ENCODE measurements at regions not wholly inside any gene's neighbourhood (a gene's known extent, or its start where the extent isn't known, plus 50 kb on each side); places are given as distances from the start of the nearest gene placed in this dataset.
"Not testable (repeated sequence)": the region's sequence is repeated elsewhere in the genome, so short reads cannot be mapped to it uniquely, and the experiment has no call there.

DNA sequence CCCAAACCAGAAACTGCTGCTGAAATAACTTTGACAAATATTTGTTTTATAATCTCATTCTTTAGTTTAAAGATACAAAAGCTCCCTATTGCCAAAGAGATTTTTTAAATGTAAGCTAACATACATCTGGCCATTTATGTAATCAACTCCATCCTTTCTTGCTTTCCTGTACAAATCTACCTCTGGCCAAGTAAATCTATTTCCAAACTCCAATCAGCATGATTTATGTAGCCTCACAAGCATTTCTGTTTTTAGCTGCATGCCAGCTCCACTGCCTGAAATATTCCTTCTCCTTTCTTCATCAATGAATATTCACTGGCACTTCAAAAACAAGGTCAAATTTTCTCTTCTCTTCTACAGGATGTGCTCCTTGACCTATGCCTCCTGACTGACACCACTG lies 80.0 kb downstream of the SHOX2 start:
- Histone ChIP-seq H3K18ac (ENCODE audit: low read depth in 1 of 2, low read length in 2 of 2) (no peak overlapping the region), H3K4me1 (ENCODE audit: control insufficient read depth, insufficient read depth, low read depth, low read length) (no peaks in the 10 kb centered on the region), H3K14ac (ENCODE audit: low read length in 2 of 2) (no peak overlapping the region)

DNA sequence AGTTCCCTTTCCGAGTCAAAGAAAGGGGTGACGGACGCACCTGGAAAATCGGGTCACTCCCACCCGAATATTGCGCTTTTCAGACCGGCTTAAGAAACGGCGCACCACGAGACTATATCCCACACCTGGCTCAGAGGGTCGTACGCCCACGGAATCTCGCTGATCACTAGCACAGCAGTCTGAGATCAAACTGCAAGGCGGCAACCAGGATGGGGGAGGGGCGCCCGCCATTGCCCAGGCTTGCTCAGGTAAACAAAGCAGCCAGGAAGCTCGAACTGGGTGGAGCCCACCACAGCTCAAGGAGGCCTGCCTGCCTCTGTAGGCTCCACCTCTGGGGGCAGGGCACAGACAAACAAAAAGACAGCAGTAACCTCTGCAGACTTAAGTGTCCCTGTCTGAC lies 86.3 kb downstream of the SHOX2 start:
- H3K4me2 ChIP-seq (ENCODE audit: low read length, poor library complexity, severe bottlenecking); H2AFZ ChIP-seq (ENCODE audit: low read depth, low read length); H3K18ac ChIP-seq (ENCODE audit: low read depth in 1 of 2, low read length in 2 of 2); H2AK5ac ChIP-seq (ENCODE audit: low read length, severe bottlenecking); H3K79me1 ChIP-seq (replicated peaks; ENCODE audit: low read length, poor library complexity, severe bottlenecking); H3K4ac ChIP-seq (ENCODE audit: low read depth in 1 of 2, low read length in 2 of 2); H3K36me3 ChIP-seq (ENCODE audit: control insufficient read depth in 1 of 2, insufficient read depth in 2 of 2, low read depth in 1 of 2, low read length in 2 of 2); H3K14ac ChIP-seq (ENCODE audit: low read length in 2 of 2); H2BK15ac ChIP-seq (ENCODE audit: low read depth, poor library complexity, severe bottlenecking); H2BK12ac ChIP-seq (ENCODE audit: low read length in 2 of 2); H4K91ac ChIP-seq (ENCODE audit: low read length); H4K8ac ChIP-seq (ENCODE audit: low read length); H2BK120ac ChIP-seq (ENCODE audit: low read depth, low read length); H2BK5ac ChIP-seq (ENCODE audit: low read depth, low read length, poor library complexity, severe bottlenecking); H3K4me1 ChIP-seq (ENCODE audit: control insufficient read depth, insufficient read depth, low read depth, low read length); H3K27me3 ChIP-seq (ENCODE audit: control insufficient read depth in 1 of 2, insufficient read depth in 1 of 2, low read length in 2 of 2); H3K9ac ChIP-seq (ENCODE audit: low read length); H3K23ac ChIP-seq (ENCODE audit: low read length in 2 of 2); H3K4me3 ChIP-seq (ENCODE audit: insufficient read depth in 1 of 2, low read depth in 1 of 2, low read length in 2 of 2); DNase-seq; H3K27ac ChIP-seq (ENCODE audit: low read length, poor library complexity, severe bottlenecking): not testable (repeated sequence)
- 68% methylated on average over 5 of the region's 18 CpGs for WGBS
- H3K9me3 ChIP-seq (ENCODE audit: control insufficient read depth, low read length) = peaks cover 22% of the 10 kb centered on the region

More for the DNA sequence above, 80.0 kb downstream of the SHOX2 start:
- no peak overlapping the region for H4K91ac ChIP-seq (ENCODE audit: low read length)
- H3K27me3 ChIP-seq (ENCODE audit: control insufficient read depth in 1 of 2, insufficient read depth in 1 of 2, low read length in 2 of 2) = no peaks in the 10 kb centered on the region
- no peaks in the 10 kb centered on the region for H3K79me1 ChIP-seq (replicated peaks; ENCODE audit: low read length, poor library complexity, severe bottlenecking)
- H3K4me2 ChIP-seq (ENCODE audit: low read length, poor library complexity, severe bottlenecking) = no peak overlapping the region
- no peak for DNase-seq
- no peaks in the 10 kb centered on the region for H3K36me3 ChIP-seq (ENCODE audit: control insufficient read depth in 1 of 2, insufficient read depth in 2 of 2, low read depth in 1 of 2, low read length in 2 of 2)
- no peak overlapping the region for H3K4ac ChIP-seq (ENCODE audit: low read depth in 1 of 2, low read length in 2 of 2)
- no peak overlapping the region for H3K27ac ChIP-seq (ENCODE audit: low read length, poor library complexity, severe bottlenecking)
- H2BK15ac ChIP-seq (ENCODE audit: low read depth, poor library complexity, severe bottlenecking) = no peak overlapping the region
- H2AK5ac ChIP-seq (ENCODE audit: low read length, severe bottlenecking) = no peak overlapping the region
- H2BK5ac ChIP-seq (ENCODE audit: low read depth, low read length, poor library complexity, severe bottlenecking) = no peak overlapping the region
- H2BK120ac ChIP-seq (ENCODE audit: low read depth, low read length) = no peak overlapping the region
- H2AFZ ChIP-seq (ENCODE audit: low read depth, low read length) = no peak overlapping the region
- no peak overlapping the region for H4K8ac ChIP-seq (ENCODE audit: low read length)
- no peak overlapping the region for H3K9ac ChIP-seq (ENCODE audit: low read length)
- no peak overlapping the region for H3K4me3 ChIP-seq (ENCODE audit: insufficient read depth in 1 of 2, low read depth in 1 of 2, low read length in 2 of 2)
- no peak overlapping the region for H2BK12ac ChIP-seq (ENCODE audit: low read length in 2 of 2)
- no peak overlapping the region for H3K23ac ChIP-seq (ENCODE audit: low read length in 2 of 2)
- H3K9me3 ChIP-seq (ENCODE audit: control insufficient read depth, low read length) = peaks cover 31% of the 10 kb centered on the region

DNA sequence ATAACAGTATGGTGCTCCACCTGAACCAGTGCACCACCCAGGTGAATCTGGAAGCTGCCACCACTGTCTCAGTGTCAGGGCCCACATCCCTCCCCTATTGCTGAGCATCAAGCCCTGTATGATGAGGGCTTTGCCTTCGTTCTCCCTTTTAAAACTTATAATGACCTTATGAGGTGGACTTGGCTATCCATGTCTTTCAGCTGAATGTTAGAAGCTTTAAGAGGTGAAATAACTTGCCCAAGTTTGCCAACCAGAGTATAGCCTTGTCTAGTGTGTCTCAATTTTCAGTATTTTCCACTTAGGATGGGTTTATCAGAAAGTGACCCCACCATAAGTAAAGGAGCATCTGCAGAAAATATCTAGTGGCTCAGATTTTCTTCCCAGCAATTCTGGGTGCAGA lies 87.8 kb downstream of the SHOX2 start:
- Histone ChIP-seq H3K27me3 (ENCODE audit: control insufficient read depth in 1 of 2, insufficient read depth in 1 of 2, low read length in 2 of 2) (no peaks in the 10 kb centered on the region), H3K4ac (ENCODE audit: low read depth in 1 of 2, low read length in 2 of 2) (no peak overlapping the region), H2BK5ac (ENCODE audit: low read depth, low read length, poor library complexity, severe bottlenecking) (no peak overlapping the region), H2AK5ac (ENCODE audit: low read length, severe bottlenecking) (no peak overlapping the region), H3K4me1 (ENCODE audit: control insufficient read depth, insufficient read depth, low read depth, low read length) (no peaks in the 10 kb centered on the region), H4K91ac (ENCODE audit: low read length) (no peak overlapping the region), H3K9me3 (ENCODE audit: control insufficient read depth, low read length) (peaks cover 22% of the 10 kb centered on the region), H3K23ac (ENCODE audit: low read length in 2 of 2) (no peak overlapping the region), H3K79me1 (replicated peaks; ENCODE audit: low read length, poor library complexity, severe bottlenecking) (no peaks in the 10 kb centered on the region), H3K4me2 (ENCODE audit: low read length, poor library complexity, severe bottlenecking) (no peak overlapping the region), H3K9ac (ENCODE audit: low read length) (no peak overlapping the region), H2BK12ac (ENCODE audit: low read length in 2 of 2) (no peak overlapping the region), H3K36me3 (ENCODE audit: control insufficient read depth in 1 of 2, insufficient read depth in 2 of 2, low read depth in 1 of 2, low read length in 2 of 2) (no peaks in the 10 kb centered on the region), H3K27ac (ENCODE audit: low read length, poor library complexity, severe bottlenecking) (no peak overlapping the region), H2BK15ac (ENCODE audit: low read depth, poor library complexity, severe bottlenecking) (no peak overlapping the region), H3K18ac (ENCODE audit: low read depth in 1 of 2, low read length in 2 of 2) (no peak overlapping the region), H2BK120ac (ENCODE audit: low read depth, low read length) (no peak overlapping the region), H4K8ac (ENCODE audit: low read length) (no peak overlapping the region), H2AFZ (ENCODE audit: low read depth, low read length) (no peak overlapping the region), H3K14ac (ENCODE audit: low read length in 2 of 2) (no peak overlapping the region), H3K4me3 (ENCODE audit: insufficient read depth in 1 of 2, low read depth in 1 of 2, low read length in 2 of 2) (no peak overlapping the region)
- WGBS = 60% methylated on average over 1 of the region's 1 CpG
- no peak for DNase-seq

DNA sequence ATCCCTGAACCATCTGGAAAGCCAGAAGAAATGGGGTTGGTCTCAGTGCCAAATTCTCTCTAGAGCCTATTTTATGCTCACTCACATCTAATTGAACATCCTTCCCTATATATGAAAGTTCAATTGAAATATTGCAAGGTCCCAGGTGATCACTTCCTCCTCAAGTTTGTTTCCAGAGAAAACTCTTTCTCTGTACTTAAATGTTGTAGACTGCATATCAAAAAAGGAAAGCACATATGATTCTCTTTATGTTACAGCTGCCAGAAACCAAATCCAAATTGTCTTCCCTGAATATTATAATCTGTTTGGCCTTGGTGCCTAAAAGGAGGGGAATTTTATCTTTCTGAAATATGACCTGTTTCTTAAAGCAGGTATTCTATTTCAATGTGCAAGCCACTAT lies 93.3 kb downstream of the SHOX2 start:
- H4K8ac ChIP-seq (ENCODE audit: low read length) = no peak overlapping the region
- H2BK12ac ChIP-seq (ENCODE audit: low read length in 2 of 2) = no peak overlapping the region
- no peaks in the 10 kb centered on the region for H3K36me3 ChIP-seq (ENCODE audit: control insufficient read depth in 1 of 2, insufficient read depth in 2 of 2, low read depth in 1 of 2, low read length in 2 of 2)
- DNase-seq = no peak
- H3K4ac ChIP-seq (ENCODE audit: low read depth in 1 of 2, low read length in 2 of 2) = no peak overlapping the region
- no peak overlapping the region for H2BK5ac ChIP-seq (ENCODE audit: low read depth, low read length, poor library complexity, severe bottlenecking)
- no peak overlapping the region for H2AFZ ChIP-seq (ENCODE audit: low read depth, low read length)
- no peak overlapping the region for H3K23ac ChIP-seq (ENCODE audit: low read length in 2 of 2)
- no peak overlapping the region for H3K4me3 ChIP-seq (ENCODE audit: insufficient read depth in 1 of 2, low read depth in 1 of 2, low read length in 2 of 2)
- no peak overlapping the region for H3K4me2 ChIP-seq (ENCODE audit: low read length, poor library complexity, severe bottlenecking)
- H3K9me3 ChIP-seq (ENCODE audit: control insufficient read depth, low read length) = peaks cover 25% of the 10 kb centered on the region
- no peak overlapping the region for H4K91ac ChIP-seq (ENCODE audit: low read length)
- no peak overlapping the region for H3K14ac ChIP-seq (ENCODE audit: low read length in 2 of 2)
- no peak overlapping the region for H2BK15ac ChIP-seq (ENCODE audit: low read depth, poor library complexity, severe bottlenecking)
- no peak overlapping the region for H2AK5ac ChIP-seq (ENCODE audit: low read length, severe bottlenecking)
- H3K79me1 ChIP-seq (replicated peaks; ENCODE audit: low read length, poor library complexity, severe bottlenecking) = no peaks in the 10 kb centered on the region
- no peak overlapping the region for H2BK120ac ChIP-seq (ENCODE audit: low read depth, low read length)
- H3K27me3 ChIP-seq (ENCODE audit: control insufficient read depth in 1 of 2, insufficient read depth in 1 of 2, low read length in 2 of 2) = no peaks in the 10 kb centered on the region
- no peak overlapping the region for H3K9ac ChIP-seq (ENCODE audit: low read length)
- no peak overlapping the region for H3K18ac ChIP-seq (ENCODE audit: low read depth in 1 of 2, low read length in 2 of 2)
- H3K4me1 ChIP-seq (ENCODE audit: control insufficient read depth, insufficient read depth, low read depth, low read length) = no peaks in the 10 kb centered on the region
- H3K27ac ChIP-seq (ENCODE audit: low read length, poor library complexity, severe bottlenecking) = no peak overlapping the region

All from mesenchymal stem cell (in vitro differentiated cells and primary cell).